Skeletal muscle cell (primary cell): ENCODE measurements at regions not wholly inside any gene's neighbourhood (a gene's known extent, or its start where the extent isn't known, plus 50 kb on each side); places are given as distances from the start of the nearest gene placed in this dataset.

ENCODE experiments used
- DNase-seq: peaks from one replicate; pipeline ENCODE4 v3.0.0-alpha.2; 2010; ENCODE audit warnings: low read depth
- H3K4me3 ChIP-seq: 2 replicates; pipeline ENCODE4 v1.5.1; 2011; ENCODE audit warnings: low read depth, mild to moderate bottlenecking, control low read depth, low read length, moderate library complexity

DNA sequence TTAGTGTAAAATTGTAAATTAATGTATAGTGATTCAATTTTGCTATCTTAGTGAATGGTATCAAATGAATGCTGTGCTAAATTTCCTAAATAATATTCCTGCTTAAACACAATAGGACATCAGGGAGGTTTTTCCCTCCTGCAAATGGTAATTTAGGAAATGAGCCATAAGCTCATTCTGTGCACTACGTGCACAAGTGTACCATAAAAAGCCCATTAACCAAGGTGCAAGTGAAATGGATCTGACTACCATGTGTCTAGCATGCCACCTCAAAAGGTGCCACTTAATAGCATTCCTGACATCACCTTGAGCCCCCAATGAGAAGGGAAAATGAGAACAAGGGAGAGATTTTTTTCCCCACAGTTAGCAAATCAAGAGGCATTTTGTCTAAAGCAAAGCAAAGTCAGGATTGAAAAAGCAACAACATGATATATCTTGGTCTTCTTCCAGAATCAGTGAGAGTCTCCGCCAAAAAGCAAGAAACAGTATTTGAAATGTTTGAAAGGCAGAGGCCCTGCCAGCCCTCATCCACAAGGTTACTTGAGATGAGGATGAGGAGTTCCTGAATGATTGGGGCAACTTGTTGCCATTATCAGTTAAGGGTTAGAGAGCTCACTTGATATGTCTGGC, 334.2 kb upstream of the RSPO3 start:
- no peak overlapping the region for H3K4me3 ChIP-seq
- DNase-seq: no peak

GRCh38 chr6:126786262-126786661, 332.2 kb upstream of the RSPO3 start:
- no peak for DNase-seq

DNA sequence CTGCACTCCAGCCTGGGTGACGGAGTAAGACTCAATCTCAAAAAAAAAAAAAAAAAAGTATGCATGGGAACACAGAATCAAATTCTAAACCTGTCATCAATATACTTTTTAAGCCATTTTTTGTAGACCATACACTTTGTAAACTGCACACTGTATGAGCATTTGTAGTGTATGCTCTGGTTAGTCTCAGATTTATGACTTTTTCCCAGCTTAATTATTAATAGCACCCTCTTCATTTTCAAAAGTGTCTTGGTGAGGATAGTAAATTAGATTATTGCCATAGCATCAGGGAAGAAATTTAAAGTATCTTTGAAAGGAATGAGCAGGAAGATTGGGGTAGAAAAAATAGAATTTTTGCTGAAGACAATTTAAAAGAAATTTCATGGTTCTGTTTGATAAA, 330.8 kb upstream of the RSPO3 start:
- DNase-seq: no peak
- H3K4me3 ChIP-seq: no peak overlapping the region

More at GRCh38 chr6:126786262-126786661, 332.2 kb upstream of the RSPO3 start:
- H3K4me3 ChIP-seq: no peak overlapping the region

DNA sequence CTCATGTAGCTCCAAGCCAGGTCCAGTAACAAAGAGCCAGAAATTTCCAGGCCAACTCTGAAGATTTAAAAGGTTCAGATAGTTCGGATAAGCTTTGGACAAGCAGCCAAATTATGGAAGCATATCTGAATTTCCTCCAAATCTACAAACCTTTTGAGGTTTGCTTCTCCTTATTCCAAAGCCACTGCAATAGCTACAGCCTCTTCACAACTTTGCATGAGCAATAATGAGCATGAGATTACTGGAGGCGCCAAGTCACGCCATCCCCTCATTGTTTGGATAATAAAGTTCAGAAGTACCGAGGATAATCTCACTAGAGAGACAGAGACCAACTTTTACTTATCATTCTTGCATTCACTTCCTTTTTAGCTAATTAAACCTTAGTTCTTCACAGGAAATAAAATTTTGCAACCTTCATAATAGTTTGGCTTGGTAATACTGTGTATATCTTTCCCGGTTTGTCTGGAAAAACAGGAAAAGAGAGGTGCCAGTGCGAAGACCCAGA, 329.6 kb upstream of the RSPO3 start:
- no peak for DNase-seq

GRCh38 chr6:126792340-126793085, 326.0 kb upstream of the RSPO3 start:
- no peak for DNase-seq
- H3K4me3 ChIP-seq: no peak overlapping the region

More for the DNA sequence above, 329.6 kb upstream of the RSPO3 start:
- no peak overlapping the region for H3K4me3 ChIP-seq

- H3K4me3 ChIP-seq: no peak overlapping the region
- DNase-seq: no peak
Observed at GRCh38 chr6:126795161-126795560, 323.3 kb upstream of the RSPO3 start.

DNA sequence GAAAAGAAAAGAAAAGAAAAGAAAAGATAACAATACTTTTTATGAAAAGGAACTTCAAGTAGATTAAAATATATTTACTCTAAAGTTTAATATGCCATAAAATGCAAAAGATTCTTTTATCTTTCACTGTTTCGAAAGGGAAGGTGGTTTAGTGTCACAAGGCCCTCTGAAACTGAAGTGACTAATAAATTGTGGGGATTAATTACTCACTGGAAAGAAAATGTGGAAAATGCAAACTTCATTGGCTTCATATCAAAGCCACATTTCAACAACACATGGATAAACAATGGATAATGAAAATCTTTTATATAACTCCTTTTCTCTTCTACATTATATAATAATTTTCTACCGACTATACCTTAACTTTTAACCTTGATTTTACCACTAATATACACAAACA, 320.5 kb upstream of the RSPO3 start:
- H3K4me3 ChIP-seq: no peak overlapping the region
- no peak for DNase-seq

DNA sequence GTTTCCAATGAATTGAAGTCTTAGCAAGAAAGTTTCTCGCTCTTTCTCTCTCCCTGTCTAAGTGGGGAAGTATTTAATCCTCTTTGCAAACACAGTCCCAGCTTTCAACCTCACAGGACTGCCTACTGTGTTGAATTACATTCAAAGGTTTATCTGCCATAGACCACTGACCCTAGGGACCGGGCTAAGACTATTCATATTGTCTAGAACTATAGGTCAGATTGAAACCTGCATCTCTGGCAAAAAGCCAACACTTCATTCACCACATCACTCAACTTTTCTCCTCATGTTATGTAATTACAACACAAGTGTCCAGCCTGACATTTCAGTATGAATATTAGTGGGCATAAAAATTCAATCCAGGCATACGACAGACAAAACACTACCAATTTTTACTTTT, 314.7 kb upstream of the RSPO3 start:
- H3K4me3 ChIP-seq: no peak overlapping the region

GRCh38 chr6:126804332-126805064, 314.0 kb upstream of the RSPO3 start:
- DNase-seq: no peak
- no peak overlapping the region for H3K4me3 ChIP-seq

More for the DNA sequence above, 314.7 kb upstream of the RSPO3 start:
- DNase-seq: no peak

DNA sequence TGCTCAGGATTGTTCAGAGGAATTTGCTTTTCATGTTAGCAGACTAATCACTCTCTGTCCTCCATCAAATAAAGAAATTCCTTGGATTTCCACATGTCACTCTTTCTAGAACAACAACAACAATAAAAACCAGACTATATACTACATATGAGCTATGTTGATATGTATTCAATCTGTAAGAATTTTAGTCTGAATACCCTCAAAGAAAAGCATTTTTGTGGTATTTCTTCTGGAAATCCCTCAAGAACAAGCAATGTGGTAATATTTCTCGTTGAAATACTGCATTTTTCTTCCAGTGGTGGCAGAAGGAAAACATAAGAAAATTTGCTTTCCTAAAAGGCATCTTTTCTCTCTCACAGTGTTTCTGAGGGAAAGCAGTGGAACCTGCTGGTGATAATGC, 312.6 kb upstream of the RSPO3 start:
- no peak for DNase-seq
- H3K4me3 ChIP-seq: no peak overlapping the region

DNA sequence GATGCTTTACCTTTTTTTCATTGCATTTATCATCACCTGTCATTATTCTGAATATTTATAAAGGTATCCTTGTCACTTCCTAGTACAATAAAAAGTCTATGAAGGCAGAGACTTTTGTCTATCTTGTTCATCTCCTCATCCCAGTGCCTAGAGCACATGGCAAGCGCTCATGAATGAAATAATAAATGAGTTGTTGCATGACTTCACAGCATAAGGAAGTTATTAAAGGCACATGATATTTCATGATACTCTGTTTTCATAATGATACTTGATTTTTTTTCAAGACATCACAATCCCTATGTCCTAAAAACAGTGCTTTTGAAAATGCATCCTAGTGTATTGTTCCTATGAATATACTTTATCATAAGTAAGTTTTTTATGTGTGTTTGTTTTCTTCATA, 310.6 kb upstream of the RSPO3 start:
- no peak overlapping the region for H3K4me3 ChIP-seq
- DNase-seq: no peak

DNA sequence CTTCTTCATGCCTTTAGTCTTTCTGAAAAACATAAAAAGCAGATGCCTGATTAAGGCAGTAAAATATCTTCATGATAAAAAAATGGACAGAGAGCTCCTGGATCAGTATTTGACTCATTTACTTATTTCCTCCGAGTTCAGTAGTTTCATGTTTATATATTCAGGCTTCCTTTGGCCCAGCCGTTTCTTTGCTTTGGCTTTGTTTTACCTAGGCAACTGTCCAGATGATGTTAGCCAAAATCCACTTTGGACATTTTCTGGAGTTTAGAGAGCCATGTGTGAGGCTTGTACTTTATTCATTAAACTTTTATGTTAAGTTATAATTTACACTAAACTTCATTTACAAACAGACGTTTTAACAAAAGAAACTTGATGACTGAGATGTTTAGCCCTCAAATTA, 307.1 kb upstream of the RSPO3 start:
- H3K4me3 ChIP-seq: no peak overlapping the region
- DNase-seq: peak; percentile 29

GRCh38 chr6:126812010-126812409, 306.5 kb upstream of the RSPO3 start:
- DNase-seq: no peak
- H3K4me3 ChIP-seq: no peak overlapping the region

GRCh38 chr6:126812651-126813050, 305.8 kb upstream of the RSPO3 start:
- H3K4me3 ChIP-seq: no peak overlapping the region
- DNase-seq: peak; percentile 52

- no peak for DNase-seq
- H3K4me3 ChIP-seq: no peak overlapping the region
Observed at GRCh38 chr6:126820634-126821033, 297.8 kb upstream of the RSPO3 start.

GRCh38 chr6:126821706-126822105, 296.8 kb upstream of the RSPO3 start:
- DNase-seq: no peak
- H3K4me3 ChIP-seq: no peak overlapping the region

- H3K4me3 ChIP-seq: no peak overlapping the region
- no peak for DNase-seq
Observed at GRCh38 chr6:126824226-126824625, 294.2 kb upstream of the RSPO3 start.

- no peak for DNase-seq
- no peak overlapping the region for H3K4me3 ChIP-seq
Observed at GRCh38 chr6:126824815-126825214, 293.7 kb upstream of the RSPO3 start.

- no peak overlapping the region for H3K4me3 ChIP-seq
- no peak for DNase-seq
Observed at GRCh38 chr6:126826166-126826714, 292.2 kb upstream of the RSPO3 start.

GRCh38 chr6:126831461-126831860, 287.0 kb upstream of the RSPO3 start:
- DNase-seq: no peak
- H3K4me3 ChIP-seq: no peak overlapping the region
